ENCODE measurements at regions not wholly inside any gene's neighbourhood (a gene's known extent, or its start where the extent isn't known, plus 50 kb on each side); places are given as distances from the start of the nearest gene placed in this dataset.

DNA sequence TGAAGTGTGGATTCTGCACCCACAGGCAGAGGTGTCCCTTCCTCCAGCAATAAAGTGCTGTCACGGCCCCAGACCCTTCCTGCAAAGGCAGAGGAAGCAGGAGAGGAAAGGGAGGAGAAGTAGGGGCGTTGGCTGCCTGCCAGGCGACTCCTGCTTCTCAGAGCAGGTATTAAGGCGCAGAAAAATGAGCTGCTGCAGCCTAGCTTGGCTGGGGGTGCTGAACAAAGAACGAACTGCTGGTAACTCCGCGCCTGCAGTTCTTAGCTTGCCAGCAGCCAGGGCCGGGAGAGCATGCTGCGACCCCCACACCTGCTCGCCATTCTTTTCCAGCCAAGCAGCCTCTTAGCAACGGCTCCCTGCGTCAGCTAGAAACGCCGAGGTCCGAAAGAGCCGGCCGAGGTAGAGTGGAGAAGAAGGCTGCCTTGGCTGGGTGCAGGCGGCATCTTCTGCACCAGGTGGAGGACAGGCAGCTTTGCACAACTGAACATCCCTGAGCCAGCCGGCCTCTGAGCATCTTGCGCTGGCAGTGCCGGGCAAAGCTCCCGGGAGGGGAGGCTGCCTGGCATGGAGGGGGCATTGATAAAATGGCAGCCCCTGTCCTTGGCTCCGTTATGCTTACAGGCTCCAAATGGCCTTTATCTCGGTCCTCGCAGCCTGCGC, 296.0 kb downstream of the MEX3B start:
- intact Hi-C loops (cut with DNase I), result no loop called here
- Histone ChIP-seq H3K4me1 (no peaks in the 10 kb centered on the region), H3K36me3 (replicated peaks in 1 of 2; ENCODE audit: insufficient read depth in 1 of 2, low read depth in 2 of 2) (no peaks in the 10 kb centered on the region), H3K9me3 (no peaks in the 10 kb centered on the region), H3K4me3 (no peak overlapping the region), H3K27me3 (no peaks in the 10 kb centered on the region), H3K27ac (no peak overlapping the region)
- TF ChIP-seq POLR2A (IDR thresholded peaks at IDR 0.05) (no peak), CTCF (IDR thresholded peaks at IDR 0.05) (no peak)
- WGBS, 2 donors, result 31 to 61% methylated on average over 3 to 25 of the region's 26 CpGs
- DNase-seq (peak in 2 of 4 donors; percentile 8 to 18), ATAC-seq (no peak)

DNA sequence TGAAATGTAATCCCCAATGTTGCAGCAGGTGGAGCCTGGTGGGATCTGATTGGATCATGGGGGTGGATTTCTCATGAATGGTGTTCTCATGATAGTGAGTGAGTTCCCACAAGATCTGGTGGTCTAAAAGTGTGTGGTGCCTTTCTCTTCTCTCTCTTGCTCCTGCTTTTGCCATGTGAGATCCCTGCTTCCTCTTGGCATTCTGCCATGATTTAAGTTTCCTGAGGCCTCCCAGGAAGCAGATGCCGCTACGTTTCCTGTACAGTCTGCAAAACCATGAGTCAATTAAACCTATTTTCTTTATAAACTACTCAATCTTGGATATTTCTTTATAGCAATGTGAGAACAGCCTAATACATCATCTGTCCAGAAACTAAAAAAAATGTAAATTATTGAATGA, 298.3 kb downstream of the MEX3B start:
- TF ChIP-seq CTCF (IDR thresholded peaks at IDR 0.05), result no peak
- no peak for TF ChIP-seq POLR2A (IDR thresholded peaks at IDR 0.05)
- H3K4me1 ChIP-seq, result no peaks in the 10 kb centered on the region
- H3K4me3 ChIP-seq, result no peak overlapping the region
- DNase-seq (no peak), ATAC-seq (no peak)
- H3K27me3 ChIP-seq, result no peaks in the 10 kb centered on the region
- no peaks in the 10 kb centered on the region for H3K36me3 ChIP-seq (replicated peaks in 1 of 2; ENCODE audit: insufficient read depth in 1 of 2, low read depth in 2 of 2)
- WGBS, 2 donors, result 40 to 72% methylated on average over 2 of the region's 2 CpGs
- no peak overlapping the region for H3K27ac ChIP-seq
- no peaks in the 10 kb centered on the region for H3K9me3 ChIP-seq
- intact Hi-C loops (cut with DNase I), result no loop called here

DNA sequence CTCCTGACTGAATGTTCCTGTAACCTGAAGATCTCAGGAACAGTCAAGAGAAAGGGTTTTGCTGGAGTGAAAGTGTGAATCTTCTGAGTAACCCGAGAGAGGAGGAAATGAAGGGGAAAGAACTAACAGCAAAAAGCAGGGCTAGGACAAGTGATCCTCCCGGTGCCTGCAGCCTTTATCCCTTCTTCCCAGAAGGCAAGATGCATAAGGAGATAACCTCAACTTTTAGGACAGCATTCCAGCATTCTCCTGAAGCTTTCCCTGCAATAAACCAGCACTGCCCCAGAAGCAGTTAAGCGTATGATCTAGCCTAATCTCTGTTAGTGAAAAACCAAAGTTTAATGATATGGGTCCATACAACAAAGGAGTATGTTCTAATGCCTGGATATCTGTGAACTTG, 298.8 kb downstream of the MEX3B start:
- H3K9me3 ChIP-seq, result no peaks in the 10 kb centered on the region
- TF ChIP-seq CTCF (IDR thresholded peaks at IDR 0.05) (no peak), POLR2A (IDR thresholded peaks at IDR 0.05) (no peak)
- H3K36me3 ChIP-seq (replicated peaks in 1 of 2; ENCODE audit: insufficient read depth in 1 of 2, low read depth in 2 of 2), result no peaks in the 10 kb centered on the region
- ATAC-seq (no peak), DNase-seq (no peak)
- H3K4me1 ChIP-seq, result no peaks in the 10 kb centered on the region
- H3K27me3 ChIP-seq, result no peaks in the 10 kb centered on the region
- no peak overlapping the region for H3K27ac ChIP-seq
- WGBS, 2 donors, result 70 to 73% methylated on average over 3 of the region's 3 CpGs
- intact Hi-C loops (cut with DNase I), result no loop called here
- H3K4me3 ChIP-seq, result no peak overlapping the region

GRCh38 chr15:81744364-81744763, 301.5 kb downstream of the MEX3B start:
- 87 to 93% methylated on average over 4 of the region's 4 CpGs for WGBS, 2 donors
- Histone ChIP-seq H3K27me3 (no peaks in the 10 kb centered on the region), H3K4me1 (no peaks in the 10 kb centered on the region), H3K9me3 (no peaks in the 10 kb centered on the region), H3K36me3 (replicated peaks in 1 of 2; ENCODE audit: insufficient read depth in 1 of 2, low read depth in 2 of 2) (no peaks in the 10 kb centered on the region), H3K4me3 (no peak overlapping the region), H3K27ac (no peak overlapping the region)
- intact Hi-C loops (cut with DNase I), result no loop called here
- no peak for ATAC-seq
- no peak for TF ChIP-seq POLR2A (IDR thresholded peaks at IDR 0.05)
- TF ChIP-seq CTCF (IDR thresholded peaks at IDR 0.05), result no peak
- DNase-seq, result no peak

DNA sequence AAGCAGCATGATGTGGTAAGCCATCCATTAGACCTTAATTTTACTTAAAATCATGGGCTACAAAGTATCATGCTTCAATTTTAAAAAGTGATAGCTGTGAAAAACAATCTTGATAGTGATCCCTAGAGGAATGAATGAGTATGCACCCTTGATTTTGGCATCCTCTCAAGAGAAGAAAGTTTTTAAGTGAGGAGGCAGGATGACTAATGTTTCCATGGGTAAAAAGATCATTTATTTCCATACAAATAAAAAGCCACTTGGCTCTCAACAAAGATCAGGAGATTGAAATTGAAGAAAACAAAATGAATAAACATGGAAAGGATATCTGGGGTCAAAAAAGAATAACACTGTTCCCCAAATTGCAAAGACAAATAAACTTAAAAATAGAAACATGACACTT, 305.4 kb downstream of the MEX3B start:
- DNase-seq (no peak), ATAC-seq (no peak)
- H3K4me3 ChIP-seq, result no peak overlapping the region
- TF ChIP-seq CTCF (IDR thresholded peaks at IDR 0.05) (no peak), POLR2A (IDR thresholded peaks at IDR 0.05) (no peak)
- H3K36me3 ChIP-seq (replicated peaks in 1 of 2; ENCODE audit: insufficient read depth in 1 of 2, low read depth in 2 of 2), result no peaks in the 10 kb centered on the region
- intact Hi-C loops (cut with DNase I), result no loop called here
- H3K9me3 ChIP-seq, result no peaks in the 10 kb centered on the region
- H3K27me3 ChIP-seq, result no peaks in the 10 kb centered on the region
- H3K4me1 ChIP-seq, result no peaks in the 10 kb centered on the region
- H3K27ac ChIP-seq, result no peak overlapping the region
